GM21786 (cell line): ENCODE measurements at regions not wholly inside any gene's neighbourhood (a gene's known extent, or its start where the extent isn't known, plus 50 kb on each side); places are given as distances from the start of the nearest gene placed in this dataset.
"Not testable (repeated sequence)": the region's sequence is repeated elsewhere in the genome, so short reads cannot be mapped to it uniquely, and the experiment has no call there.

Experiments used
- ATAC-seq: cut with Tn5 transposase; IDR thresholded peaks from one replicate; pipeline ENCODE4 v1.9.1; 2021; ENCODE audit not compliant: unreplicated experiment

GRCh38 chr5:142411103-142411502, 86.3 kb upstream of the SPRY4 start:
- ATAC-seq: no peak

GRCh38 chr5:142408981-142409481, 84.2 kb upstream of the SPRY4 start:
- no peak for ATAC-seq

GRCh38 chr5:142408536-142408935, 83.7 kb upstream of the SPRY4 start:
- ATAC-seq: no peak

- no peak for ATAC-seq
These were observed 81.1 kb upstream of the SPRY4 start for GRCh38 chr5:142405814-142406395.

GRCh38 chr5:142405023-142405422, 80.2 kb upstream of the SPRY4 start:
- ATAC-seq: no peak

- ATAC-seq: no peak
These were observed 79.2 kb upstream of the SPRY4 start for GRCh38 chr5:142404046-142404477.

GRCh38 chr5:142403583-142403982, 78.8 kb upstream of the SPRY4 start:
- ATAC-seq: no peak

GRCh38 chr5:142402752-142403318, 78.0 kb upstream of the SPRY4 start:
- ATAC-seq: no peak

- ATAC-seq: no peak
These were observed 75.6 kb upstream of the SPRY4 start for GRCh38 chr5:142400415-142400814.

- ATAC-seq: no peak
These were observed 75.1 kb upstream of the SPRY4 start for GRCh38 chr5:142399891-142400290.

GRCh38 chr5:142398730-142399055, 73.9 kb upstream of the SPRY4 start:
- ATAC-seq: no peak

- not testable (repeated sequence) for ATAC-seq
These were observed 73.3 kb upstream of the SPRY4 start for GRCh38 chr5:142398011-142398729.

- no peak for ATAC-seq
These were observed 72.4 kb upstream of the SPRY4 start for GRCh38 chr5:142397178-142397577.

- ATAC-seq: no peak
These were observed 71.7 kb upstream of the SPRY4 start for GRCh38 chr5:142396436-142397038.

- ATAC-seq: no peak
These were observed 70.5 kb upstream of the SPRY4 start for GRCh38 chr5:142395334-142395733.

GRCh38 chr5:142391058-142391845, 66.4 kb upstream of the SPRY4 start:
- no peak for ATAC-seq

- no peak for ATAC-seq
These were observed 65.5 kb upstream of the SPRY4 start for GRCh38 chr5:142390334-142390733.

GRCh38 chr5:142388696-142389095, 63.9 kb upstream of the SPRY4 start:
- no peak for ATAC-seq

GRCh38 chr5:142387024-142387682, 62.3 kb upstream of the SPRY4 start:
- ATAC-seq: no peak

GRCh38 chr5:142386137-142387023, 61.6 kb upstream of the SPRY4 start:
- ATAC-seq: no peak
